HG02642 (cell line): ENCODE measurements at regions not wholly inside any gene's neighbourhood (a gene's known extent, or its start where the extent isn't known, plus 50 kb on each side); places are given as distances from the start of the nearest gene placed in this dataset.
"Not testable (repeated sequence)": the region's sequence is repeated elsewhere in the genome, so short reads cannot be mapped to it uniquely, and the experiment has no call there.

ENCODE experiments used
- ATAC-seq: cut with Tn5 transposase; IDR thresholded peaks from one replicate; pipeline ENCODE4 v1.9.1; 2021; ENCODE audit warnings: mild to moderate bottlenecking; ENCODE audit not compliant: unreplicated experiment, poor library complexity

DNA sequence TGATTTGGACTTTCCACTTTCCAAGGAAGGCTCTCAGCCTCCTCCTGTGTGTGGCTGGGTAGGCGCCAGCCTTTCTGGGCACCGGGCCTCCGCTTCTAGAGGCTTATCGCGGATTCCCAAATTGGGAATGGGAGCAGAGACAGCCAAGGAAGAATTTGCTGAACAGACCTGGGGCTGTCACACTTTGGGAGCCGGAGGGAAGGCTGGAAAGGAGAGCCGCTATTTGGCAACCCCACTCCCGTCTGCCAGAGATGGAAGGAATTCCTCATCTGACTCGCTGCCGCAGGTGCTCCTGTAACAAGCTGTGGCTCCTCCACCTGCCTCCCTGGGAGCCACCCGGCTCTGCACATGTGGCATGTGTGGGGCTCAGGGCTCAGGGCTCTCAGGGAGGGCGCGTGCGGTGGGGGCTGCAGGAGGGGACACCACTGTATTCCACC, 50.8 kb upstream of the ECHDC3 start:
- no peak for ATAC-seq

DNA sequence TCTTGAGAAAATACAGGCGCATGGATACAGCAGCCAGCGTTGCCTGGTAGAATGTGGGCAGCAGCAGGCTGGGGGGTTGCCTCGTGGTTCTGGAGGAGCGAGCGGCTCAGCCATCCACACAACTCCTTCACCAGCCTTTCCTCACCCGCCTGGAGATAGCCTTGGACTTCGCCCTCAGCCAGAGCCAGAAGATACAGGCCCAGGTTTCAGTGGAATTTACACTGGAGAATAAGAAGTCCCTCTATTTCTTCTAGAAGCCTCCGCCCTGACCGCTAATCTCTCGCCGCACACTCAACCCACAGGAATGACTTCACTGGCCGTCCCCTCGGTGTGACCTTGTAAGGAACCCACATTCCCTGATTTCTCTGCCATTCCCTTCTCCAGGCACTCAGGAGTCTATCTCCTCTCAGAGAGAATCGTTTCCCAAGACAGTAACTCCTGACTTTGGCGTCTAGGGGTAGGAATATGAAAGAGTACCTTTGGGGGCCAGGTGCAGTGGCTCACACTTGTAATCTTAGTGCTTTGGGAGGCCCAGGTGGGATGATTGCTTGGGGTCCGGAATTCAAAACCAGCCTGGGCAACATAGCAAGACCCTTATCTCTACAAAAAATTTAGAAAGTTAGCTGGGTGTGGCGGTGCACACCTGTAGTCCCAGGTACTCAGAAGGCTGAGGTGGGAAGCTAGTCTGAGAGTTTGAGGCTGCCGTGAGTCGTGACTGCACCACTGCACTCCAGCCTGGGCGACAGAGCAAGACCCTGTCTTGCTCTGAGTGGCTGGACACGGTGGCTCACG, 52.0 kb upstream of the ECHDC3 start:
- ATAC-seq: no peak

DNA sequence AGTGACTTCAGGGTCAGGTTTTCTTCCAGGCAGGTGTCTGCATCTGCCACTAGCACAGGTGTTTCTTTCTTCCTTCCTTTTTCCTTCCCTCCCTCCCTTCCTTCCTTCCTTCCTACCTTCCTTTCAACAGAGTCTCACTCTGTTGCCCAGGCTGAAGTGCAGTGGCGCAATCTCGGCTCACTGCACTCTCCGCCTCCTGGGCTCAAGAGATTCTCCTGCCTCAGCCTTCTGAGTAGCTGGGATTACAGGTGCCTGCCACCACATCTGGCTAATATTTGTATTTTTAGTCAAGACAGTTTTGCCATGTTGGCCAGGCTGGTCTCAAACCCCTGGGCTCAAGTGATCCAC, 53.8 kb upstream of the ECHDC3 start:
- ATAC-seq: not testable (repeated sequence)

DNA sequence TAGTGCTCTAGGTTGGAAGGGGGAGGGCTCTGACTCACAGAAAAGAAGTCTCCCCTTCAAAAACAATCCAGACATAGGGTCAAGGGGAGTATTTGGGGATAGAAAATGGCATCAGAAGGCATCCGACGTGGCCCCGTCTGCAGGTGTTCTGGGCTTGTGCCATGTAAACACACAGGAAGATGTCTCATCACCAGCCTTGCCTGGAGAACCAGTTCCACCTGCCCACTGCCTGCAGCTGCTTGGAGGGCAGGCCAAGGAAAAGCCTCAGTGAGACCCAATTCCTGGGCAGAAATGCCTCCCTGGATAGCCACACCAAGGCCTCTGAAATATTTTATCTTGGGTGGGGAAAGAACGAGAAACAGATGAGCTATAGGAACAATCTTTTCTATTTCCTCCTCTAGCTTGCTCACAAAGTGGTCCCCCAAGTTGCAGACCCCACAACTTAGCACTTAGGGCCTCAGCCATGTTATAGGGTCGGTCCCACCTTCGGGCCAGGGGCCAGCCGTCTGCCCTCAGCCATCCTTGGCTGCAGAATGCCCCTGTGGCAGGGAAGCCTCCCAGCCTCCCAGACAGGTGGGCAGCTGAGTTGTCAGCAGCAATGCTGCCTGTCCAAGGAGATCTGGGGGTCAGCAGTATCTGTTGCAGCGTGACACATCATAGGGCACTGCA, 54.3 kb upstream of the ECHDC3 start:
- no peak for ATAC-seq

DNA sequence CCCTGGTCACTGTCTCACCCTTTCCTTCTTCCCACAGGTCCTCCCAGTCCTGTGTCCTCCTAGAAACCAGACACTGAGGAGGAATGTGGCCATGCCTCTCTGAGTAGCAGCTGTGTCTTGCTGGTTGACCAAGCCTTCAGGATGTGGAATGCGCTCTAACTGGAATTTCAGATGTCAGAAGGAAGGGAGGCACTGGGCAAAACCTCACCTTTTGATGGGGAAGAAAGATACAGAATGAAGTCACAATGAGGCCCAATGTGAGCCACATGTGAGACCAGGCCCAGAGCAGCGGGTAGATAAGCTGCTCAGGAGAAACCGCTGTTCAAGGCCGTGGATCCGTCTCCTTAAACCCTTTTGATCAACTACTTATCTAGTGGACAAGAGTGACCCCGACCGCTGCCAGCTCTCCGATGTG, 54.8 kb upstream of the ECHDC3 start:
- ATAC-seq: no peak

DNA sequence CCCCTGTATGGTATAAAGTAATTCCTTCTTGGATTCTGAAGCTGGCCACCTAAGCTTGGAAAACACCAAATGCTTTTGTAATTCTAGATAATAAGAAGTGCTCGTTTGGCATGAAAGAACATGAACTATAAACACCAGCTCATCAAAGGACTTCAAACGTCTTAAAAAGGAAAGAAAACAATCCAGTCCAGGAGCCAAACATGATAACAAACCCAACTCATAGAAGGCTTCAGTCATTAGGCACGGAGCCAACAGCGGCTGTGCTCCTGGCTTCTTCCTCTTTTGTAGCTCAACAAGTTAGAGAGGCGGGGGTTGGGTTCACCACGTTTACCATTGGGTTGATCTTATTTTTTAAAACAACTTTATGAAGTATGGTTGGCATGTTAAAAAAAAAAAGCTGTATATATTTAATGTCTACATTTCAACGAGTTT, 56.4 kb upstream of the ECHDC3 start:
- no peak for ATAC-seq

DNA sequence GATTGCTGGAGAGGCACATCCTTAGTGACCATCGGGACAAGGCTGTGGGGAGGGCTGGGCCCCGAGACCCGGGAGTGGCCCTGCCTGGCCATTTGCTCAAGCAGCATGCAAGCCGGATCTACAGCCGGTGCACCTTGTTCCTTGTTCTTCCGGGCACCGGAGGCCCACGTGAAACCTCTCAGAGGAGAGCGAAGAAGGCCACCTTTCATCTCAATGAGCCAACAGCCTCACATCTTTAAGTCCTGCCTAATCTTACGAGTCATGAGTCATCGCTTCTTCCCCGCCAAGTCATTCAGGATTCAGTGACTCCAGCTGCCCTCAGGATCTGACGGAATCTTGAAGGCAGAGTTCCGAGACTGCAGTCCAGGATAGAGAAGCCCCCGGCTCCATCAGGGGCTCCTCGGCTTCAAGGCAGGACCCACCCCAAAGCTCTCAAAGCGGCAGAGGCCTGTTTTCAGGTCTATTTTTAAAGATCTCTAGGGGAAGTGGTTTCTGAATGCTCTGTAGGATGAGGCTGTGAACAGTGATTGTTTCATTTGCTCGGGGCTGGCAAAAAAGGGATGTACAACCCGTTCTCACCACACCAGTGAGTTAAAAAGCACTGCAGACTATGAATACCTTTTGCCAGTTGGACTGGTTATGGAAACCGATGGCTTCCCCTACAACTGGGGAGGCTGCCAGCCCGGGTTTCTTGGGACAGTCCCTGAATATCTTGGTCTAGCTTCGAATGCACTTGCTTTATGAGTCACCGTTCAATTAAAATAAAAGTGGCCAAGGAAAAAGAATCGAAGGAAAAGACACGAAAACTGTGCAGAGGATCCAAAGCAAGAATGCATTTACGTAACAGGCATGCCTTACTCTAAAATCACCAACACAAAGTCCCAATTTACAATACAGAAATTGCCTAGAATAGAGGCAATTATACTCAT, 57.2 kb upstream of the ECHDC3 start:
- ATAC-seq: peak; percentile 69

DNA sequence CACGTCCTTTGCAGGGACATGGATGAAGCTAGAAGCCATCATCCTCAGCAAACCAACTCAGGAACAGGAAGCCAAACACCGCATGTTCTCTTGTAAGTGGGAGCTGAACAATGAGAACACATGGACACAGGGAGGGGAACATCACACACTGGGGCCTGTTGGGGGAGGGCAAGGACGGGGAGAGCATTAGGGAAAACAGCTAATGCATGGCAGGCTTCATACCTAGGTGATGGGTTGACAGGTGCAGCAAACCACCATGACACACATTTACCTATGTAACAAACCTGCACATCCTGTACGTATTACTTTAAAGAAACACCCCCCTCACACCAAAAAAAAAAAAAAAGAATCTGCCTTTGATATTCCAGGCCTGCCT, 57.9 kb upstream of the ECHDC3 start:
- ATAC-seq: peak; percentile 12

DNA sequence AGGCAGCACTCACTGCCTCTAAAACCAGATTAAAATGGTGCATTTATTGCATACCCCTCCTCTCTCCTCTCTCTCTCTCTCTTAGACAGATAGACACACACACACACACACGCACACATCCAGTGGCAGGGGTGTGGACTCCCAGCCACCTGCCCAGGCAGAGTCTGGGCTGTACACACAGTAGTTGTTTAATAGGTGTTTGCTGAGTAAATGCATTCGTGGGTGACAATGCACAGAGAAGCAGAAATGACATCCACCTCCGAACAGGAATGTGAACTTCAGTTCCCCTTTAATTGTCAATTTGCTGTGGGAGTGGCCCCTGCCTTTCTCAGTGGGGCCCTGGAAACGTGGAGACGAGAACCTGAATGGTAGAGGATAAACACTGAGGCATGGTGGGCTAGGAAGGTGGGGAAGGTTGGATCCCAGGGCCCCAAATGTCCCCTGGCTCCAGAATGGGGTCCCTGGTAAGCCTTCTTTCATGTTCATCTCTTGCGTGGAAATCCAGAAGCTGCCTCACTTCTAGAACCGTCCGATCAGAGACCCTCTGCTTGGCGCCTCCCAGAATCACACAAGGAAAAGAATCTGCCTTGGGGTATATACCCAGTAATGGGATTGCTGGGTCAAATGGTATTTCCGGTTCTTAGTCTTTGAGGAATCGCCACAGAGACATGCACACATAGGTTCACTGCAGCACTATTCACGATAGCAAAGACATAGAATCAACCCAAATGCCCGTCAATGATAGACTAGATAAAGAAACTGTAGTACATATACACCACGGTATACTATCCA, 58.5 kb upstream of the ECHDC3 start:
- ATAC-seq: no peak

DNA sequence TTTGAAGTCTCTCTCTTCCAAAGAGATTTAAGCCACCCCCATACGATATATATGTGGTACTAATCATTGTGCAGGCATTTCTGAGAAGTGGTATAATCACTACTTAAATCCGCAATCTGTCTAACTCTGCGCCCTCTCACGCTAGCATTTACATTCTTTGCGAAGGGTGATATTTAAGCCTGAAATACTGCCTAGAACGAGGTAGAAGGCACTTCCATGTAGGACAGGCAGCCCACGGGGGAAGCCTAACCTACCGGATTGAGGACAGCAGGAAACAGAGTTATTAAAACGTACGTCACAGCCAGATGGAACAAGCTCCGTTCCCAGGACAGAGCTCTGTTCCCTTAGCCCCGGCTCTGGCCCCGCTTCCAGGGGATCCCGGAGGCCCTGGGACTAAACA, 59.3 kb upstream of the ECHDC3 start:
- ATAC-seq: no peak

DNA sequence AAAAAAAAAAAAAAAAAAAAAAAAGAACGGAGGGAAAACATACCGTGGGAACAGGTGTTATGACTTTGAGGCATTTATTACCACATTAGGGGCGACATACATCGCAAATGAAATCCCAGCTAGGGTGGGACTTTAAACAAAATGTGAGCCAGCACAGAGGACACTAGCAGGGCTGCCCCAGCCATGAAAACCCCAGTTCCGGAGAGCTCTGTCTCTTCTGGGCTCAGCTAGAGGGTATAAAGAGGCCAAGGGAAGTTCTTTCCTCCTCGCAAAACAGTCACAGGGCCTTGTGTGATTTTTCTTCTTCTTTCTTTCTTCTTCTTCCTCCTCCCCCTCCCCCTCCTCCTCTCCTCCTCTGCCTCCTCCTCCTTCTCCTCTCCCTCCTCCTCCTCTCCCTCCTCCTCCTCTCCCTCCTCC, 59.9 kb upstream of the ECHDC3 start:
- ATAC-seq: no peak

DNA sequence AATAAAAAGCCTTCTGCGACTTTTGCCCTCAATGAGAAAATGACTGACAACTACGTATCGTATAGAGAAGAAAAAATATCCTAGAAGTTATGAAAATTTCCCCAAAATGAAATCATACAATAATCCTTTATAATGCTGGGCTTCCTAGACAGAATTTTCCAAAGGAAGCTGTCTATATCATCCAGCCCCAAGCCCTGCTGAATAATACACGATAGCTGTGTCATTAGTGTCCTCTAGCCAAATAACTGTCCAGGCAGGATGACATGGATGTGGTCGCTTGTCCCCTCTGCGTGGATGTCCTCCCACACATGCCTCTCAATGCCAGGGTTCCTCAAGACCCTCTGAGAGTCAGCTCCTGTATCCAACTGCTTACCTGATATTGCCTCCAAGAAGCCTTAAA, 61.7 kb upstream of the ECHDC3 start:
- ATAC-seq: no peak

DNA sequence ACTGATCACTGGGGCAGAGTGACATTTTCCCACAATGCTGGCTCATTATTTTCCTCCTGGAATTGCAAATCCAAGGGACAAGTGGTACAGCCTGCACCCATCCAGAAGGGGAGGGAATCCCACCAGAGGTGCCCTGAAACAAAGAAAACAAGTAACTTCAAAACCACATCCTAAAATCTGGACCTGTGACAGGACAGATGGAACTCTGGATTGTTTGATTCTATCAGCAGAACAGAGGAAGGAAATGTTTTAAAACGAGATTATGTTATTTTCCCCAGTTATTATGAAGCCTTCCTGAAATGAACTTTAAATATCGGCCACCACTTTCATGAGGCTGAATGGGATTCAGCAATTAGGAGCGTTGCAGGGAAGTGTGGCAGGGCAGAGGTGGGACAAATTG, 62.2 kb upstream of the ECHDC3 start:
- ATAC-seq: no peak

DNA sequence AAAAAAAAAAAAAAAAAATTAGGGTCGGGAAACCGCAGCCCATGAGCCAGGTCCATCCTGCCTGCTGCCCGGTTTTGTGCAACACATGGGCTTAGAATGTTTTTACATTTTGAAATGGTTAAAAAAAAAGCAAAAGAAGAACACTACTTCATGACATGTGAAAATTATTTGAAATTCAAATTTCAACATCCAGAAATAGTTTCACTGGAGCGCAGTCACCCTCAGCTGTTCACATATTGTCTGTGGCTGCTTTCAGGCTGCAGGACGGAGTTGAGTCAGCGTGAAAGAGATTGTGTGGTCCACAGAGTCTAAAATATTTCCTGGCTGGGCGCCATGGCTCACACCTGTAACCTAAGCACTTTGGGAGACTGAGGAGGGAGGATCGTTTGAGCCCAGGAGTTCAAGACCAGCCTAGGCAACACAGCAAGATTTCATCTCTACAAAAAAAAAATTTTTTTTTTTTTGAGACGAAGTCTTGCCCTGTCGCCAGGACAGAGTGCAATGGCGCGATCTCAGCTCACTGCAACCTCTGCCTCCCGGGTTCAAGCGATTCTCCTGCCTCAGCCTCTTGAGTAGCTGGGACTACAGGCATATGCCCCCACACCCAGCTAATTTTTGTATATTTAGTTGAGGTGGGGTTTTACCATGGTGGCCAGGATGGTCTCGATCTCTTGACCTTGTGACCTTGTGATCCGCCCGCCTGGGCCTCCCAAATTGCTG, 63.9 kb upstream of the ECHDC3 start:
- peak; percentile 89 for ATAC-seq

DNA sequence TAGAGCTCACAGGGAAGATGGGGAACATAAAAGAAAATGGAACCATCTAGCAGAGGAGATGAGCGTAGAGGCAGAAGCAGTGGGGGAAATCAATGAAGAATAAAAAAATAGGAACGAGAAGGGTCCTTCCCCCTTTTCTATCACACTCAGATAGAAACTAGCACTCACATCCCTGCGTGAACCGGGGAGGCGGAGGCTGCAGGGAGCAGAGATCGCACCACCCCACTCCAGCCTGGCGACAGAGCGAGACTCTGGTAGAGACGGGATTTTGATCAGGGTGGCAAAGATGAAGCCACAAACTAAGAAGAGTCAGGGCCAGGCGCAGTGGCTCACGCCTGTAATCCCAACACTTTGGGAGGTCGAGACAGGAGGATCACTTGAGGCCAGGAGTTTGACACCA, 64.7 kb upstream of the ECHDC3 start:
- peak; percentile 39 for ATAC-seq

DNA sequence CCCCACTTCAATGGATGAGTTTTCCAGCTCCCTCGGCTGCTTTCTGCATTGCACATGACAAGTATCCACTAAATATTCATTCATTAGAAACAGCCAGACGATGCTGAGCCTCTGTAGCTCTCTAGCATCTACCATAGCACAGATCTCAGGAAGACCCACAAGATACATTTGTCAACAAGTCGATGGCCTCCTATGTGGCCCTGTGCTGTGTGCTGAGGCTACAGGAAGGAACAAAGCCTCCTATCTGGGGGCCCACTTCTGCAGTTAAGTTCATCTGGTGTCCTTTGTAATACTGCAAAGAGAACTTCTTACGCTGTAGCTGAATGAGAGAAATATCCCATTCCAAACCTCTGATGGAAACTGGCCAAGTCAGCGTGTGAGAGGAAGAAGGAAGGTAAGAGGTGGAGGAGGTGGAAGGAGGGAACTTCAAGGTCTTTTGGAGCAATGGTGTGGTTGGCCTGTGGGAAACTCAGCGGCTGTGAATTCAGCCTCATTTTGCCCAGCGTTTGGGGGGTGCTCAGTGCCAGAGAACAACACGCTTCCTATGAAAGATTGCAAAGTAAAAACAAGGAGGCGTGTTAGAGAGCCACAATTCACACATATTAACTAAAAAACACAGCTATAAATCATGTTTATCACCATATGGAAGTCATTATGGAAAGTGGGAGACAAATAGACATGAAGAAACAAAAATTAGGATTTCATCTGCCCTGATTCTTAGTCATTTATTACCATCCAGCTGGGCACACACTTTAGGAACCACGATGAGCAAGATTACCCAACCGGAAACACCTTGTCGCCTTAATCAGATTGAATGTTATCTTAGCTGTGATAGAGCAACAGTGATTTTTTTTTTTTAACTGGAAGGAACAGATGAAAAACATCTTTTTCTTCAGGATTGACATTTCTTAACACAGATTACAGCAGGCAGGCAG, 62.2 kb upstream of the USP6NL start:
- ATAC-seq: no peak

DNA sequence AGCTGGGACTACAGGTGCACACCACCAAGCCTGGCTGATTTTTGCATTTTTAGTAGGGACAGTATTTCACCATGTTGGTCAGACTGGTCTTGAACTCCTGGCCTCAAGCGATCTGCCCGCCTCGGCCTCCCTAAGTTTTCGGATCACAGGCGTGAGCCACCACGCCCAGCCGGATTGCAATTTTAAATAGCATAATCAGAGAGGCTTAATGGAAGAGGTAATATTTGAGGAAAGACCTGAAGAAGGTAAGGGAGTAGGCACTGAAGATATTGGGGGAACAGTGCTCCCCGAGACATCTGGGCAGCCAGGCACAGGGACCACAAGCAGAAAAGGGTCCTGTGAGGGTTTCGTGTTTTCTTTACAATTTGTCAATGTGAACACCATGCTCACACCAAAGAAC, 61.4 kb upstream of the USP6NL start:
- no peak for ATAC-seq

DNA sequence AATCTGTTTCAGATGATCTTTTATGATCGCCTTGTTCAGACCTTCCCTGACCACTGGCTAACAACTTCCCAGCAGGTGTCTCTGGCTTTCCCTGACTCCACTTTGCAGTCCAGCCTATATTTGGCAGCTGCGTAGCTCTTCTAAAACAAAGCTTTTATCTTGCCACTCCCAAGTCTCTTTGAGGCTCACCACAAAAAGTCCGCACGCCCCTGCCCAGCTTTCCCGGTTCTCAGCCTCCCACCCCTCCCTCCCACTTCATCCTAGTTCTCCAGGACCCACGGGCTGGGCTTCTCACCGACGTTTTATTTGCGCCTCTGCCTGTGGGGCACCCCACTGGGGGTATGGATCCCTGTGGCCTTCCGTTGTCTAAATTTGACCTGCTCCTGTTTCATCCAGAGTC, 58.9 kb upstream of the USP6NL start:
- ATAC-seq: no peak
